ENCODE measurements at regions not wholly inside any gene's neighbourhood (a gene's known extent, or its start where the extent isn't known, plus 50 kb on each side); places are given as distances from the start of the nearest gene placed in this dataset.

DNA sequence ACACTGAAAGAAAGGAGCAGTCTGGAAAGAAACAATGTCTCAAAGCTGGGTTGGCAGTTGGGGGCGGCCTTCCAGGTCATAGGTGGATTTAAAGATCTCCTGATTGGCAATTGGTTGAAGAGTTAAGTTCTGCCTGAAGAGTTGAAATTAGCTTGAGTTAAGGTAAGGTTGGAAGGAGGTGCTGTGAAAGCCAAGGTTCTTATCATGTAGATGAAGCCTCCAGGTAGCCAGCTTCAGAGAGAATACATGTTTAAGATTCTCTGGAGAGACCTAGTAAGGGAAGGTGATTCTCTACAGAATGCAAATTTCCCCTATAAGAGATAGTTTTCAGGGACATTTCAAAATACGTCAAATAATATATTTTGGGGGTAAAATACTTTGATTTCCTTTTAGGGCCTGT, 387.1 kb downstream of the TMEM232 start (continued):
- TF ChIP-seq ZNF274 (IDR thresholded peaks at IDR 0.05; ENCODE audit: low read depth, low read length) (no peak), SRF (IDR thresholded peaks at IDR 0.05; ENCODE audit: low read depth) (no peak), SIN3A (IDR thresholded peaks at IDR 0.05; ENCODE audit: low read depth) (no peak)
- TF ChIP-seq, protein P1, sequence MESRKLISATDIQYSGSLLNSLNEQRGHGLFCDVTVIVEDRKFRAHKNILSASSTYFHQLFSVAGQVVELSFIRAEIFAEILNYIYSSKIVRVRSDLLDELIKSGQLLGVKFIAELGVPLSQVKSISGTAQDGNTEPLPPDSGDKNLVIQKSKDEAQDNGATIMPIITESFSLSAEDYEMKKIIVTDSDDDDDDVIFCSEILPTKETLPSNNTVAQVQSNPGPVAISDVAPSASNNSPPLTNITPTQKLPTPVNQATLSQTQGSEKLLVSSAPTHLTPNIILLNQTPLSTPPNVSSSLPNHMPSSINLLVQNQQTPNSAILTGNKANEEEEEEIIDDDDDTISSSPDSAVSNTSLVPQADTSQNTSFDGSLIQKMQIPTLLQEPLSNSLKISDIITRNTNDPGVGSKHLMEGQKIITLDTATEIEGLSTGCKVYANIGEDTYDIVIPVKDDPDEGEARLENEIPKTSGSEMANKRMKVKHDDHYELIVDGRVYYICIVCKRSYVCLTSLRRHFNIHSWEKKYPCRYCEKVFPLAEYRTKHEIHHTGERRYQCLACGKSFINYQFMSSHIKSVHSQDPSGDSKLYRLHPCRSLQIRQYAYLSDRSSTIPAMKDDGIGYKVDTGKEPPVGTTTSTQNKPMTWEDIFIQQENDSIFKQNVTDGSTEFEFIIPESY (IDR thresholded peaks at IDR 0.05; ENCODE audit: extremely low read depth, insufficient replicate concordance, low read length): no peak
- TF ChIP-seq, protein P2, sequence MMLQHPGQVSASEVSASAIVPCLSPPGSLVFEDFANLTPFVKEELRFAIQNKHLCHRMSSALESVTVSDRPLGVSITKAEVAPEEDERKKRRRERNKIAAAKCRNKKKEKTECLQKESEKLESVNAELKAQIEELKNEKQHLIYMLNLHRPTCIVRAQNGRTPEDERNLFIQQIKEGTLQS (IDR thresholded peaks at IDR 0.05): no peak

DNA sequence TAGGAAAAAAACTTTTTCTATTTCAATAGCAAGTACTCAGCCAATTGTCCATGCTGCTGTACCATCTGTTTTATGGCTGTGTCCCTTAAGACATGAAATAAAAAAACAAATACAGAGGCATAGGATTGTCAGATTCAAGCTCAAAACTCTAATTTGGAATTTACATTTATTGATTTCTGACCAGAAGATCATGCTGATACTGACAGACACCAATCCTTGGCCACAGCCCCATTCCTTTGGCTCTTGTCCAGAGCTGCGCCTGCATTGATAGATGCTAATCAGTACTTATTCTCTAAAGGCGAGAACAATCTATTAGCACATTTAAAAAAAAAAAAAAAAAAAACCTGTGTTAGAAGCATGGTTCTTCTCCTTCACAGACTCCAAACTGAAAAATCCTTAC, 384.6 kb downstream of the TMEM232 start:
- no peak overlapping the region for H3K4me2 ChIP-seq (ENCODE audit: low read length)
- intact Hi-C loops (cut with micrococcal nuclease): no loop called here
- no peaks in the 10 kb centered on the region for H3K27me3 ChIP-seq (ENCODE audit: insufficient read depth, low read length)
- no peaks in the 10 kb centered on the region for H3K4me1 ChIP-seq (ENCODE audit: control insufficient read depth in 1 of 2, insufficient read depth in 2 of 2, low read length in 2 of 2)
- no TSS peak for BruUV-seq (replicated peaks)
- no peaks in the 10 kb centered on the region for H3K79me2 ChIP-seq (ENCODE audit: insufficient read depth, low read length)
- ChIA-PET RAD21 (ENCODE audit: low non-redundant PET in 1 of 2, low total read pairs in 2 of 2, uncharacterized antibody in 2 of 2, unreplicated experiment in 2 of 2) (no interaction called here), POLR2A (no interaction called here), CTCF (no interaction called here)
- no peaks in the 10 kb centered on the region for H3K9me2 ChIP-seq (ENCODE audit: insufficient read depth)
- TF ChIP-seq ZNF274 (IDR thresholded peaks at IDR 0.05; ENCODE audit: low read depth, low read length): no peak
- no peak for TF ChIP-seq SIN3A (IDR thresholded peaks at IDR 0.05; ENCODE audit: low read depth)
- no peak for TF ChIP-seq CTCF (IDR thresholded peaks at IDR 0.05 in 2 of 3, conservative IDR thresholded peaks at IDR 0.05 in 1 of 3; ENCODE audit: borderline replicate concordance in 1 of 3, insufficient read depth in 1 of 3, low read depth in 2 of 3, low read length in 2 of 3)
- TF ChIP-seq EGR1 (IDR thresholded peaks at IDR 0.05; ENCODE audit: low read depth): no peak
- TF ChIP-seq POLR2AphosphoS5 (IDR thresholded peaks at IDR 0.05; ENCODE audit: low read depth, low read length): no peak
- TF ChIP-seq, protein P2 (IDR thresholded peaks at IDR 0.05): no peak
- no peak for TF ChIP-seq CEBPB (IDR thresholded peaks at IDR 0.05; ENCODE audit: low read depth)
- no peak for TF ChIP-seq POLR2A (IDR thresholded peaks at IDR 0.05; ENCODE audit: borderline replicate concordance, extremely low read depth, insufficient read depth, insufficient read length)
- TF ChIP-seq EZH2phosphoT487 (IDR thresholded peaks at IDR 0.05; ENCODE audit: borderline replicate concordance): no peak
- TF ChIP-seq RAD21 (IDR thresholded peaks at IDR 0.05; ENCODE audit: low read depth): no peak
- TF ChIP-seq CBX3 (IDR thresholded peaks at IDR 0.05; ENCODE audit: low read depth): no peak
- TF ChIP-seq JUND (IDR thresholded peaks at IDR 0.05): no peak
- no peak for TF ChIP-seq SP1 (IDR thresholded peaks at IDR 0.05; ENCODE audit: low read depth)
- TF ChIP-seq, protein P1 (IDR thresholded peaks at IDR 0.05; ENCODE audit: extremely low read depth, insufficient replicate concordance, low read length): no peak
- TF ChIP-seq FOSL1 (IDR thresholded peaks at IDR 0.05; ENCODE audit: low read depth): no peak
- TF ChIP-seq ELF1 (IDR thresholded peaks at IDR 0.05; ENCODE audit: borderline replicate concordance, low read depth): no peak
- no peak for ATAC-seq
- no peaks in the 10 kb centered on the region for H3K36me3 ChIP-seq (ENCODE audit: control insufficient read depth in 1 of 2, insufficient read depth in 2 of 2, low read length in 2 of 2)
- no peak overlapping the region for H2AFZ ChIP-seq (ENCODE audit: low read depth, low read length, poor library complexity, severe bottlenecking)
- no peaks in the 10 kb centered on the region for H3K9me3 ChIP-seq (ENCODE audit: control insufficient read depth in 1 of 2, insufficient read depth in 1 of 2, low read depth in 1 of 2, low read length in 2 of 2)
- no peaks in the 10 kb centered on the region for H4K20me1 ChIP-seq (ENCODE audit: insufficient read depth)
- no peak overlapping the region for H3K27ac ChIP-seq (ENCODE audit: low read depth, low read length)
- no peak overlapping the region for H3K9ac ChIP-seq (ENCODE audit: low read length)
- H3K4me3 ChIP-seq (replicated peaks in 1 of 2; ENCODE audit: low read depth in 1 of 2, low read length in 2 of 2): no peak overlapping the region
- DNase-seq (ENCODE audit: low read depth, low spot score): no peak
